ENCODE measurements at regions not wholly inside any gene's neighbourhood (a gene's known extent, or its start where the extent isn't known, plus 50 kb on each side); places are given as distances from the start of the nearest gene placed in this dataset.

GRCh38 chr2:129367107-129367506 lies 612.4 kb upstream of the RAB6C start:
- 53% methylated on average over 4 of the region's 4 CpGs for WGBS (ENCODE audit: insufficient coverage, low coverage, low lambda C conversion rate, missing lambda C conversion rate)
- H3K27ac ChIP-seq: no peak overlapping the region
- H3K27me3 ChIP-seq: no peaks in the 10 kb centered on the region
- no peaks in the 10 kb centered on the region for H3K4me1 ChIP-seq
- no peak overlapping the region for H3K4me3 ChIP-seq
- no peaks in the 10 kb centered on the region for H3K36me3 ChIP-seq
- ATAC-seq: no peak
- no peak for DNase-seq
- H3K9me3 ChIP-seq: no peaks in the 10 kb centered on the region
- TF ChIP-seq, protein P1, sequence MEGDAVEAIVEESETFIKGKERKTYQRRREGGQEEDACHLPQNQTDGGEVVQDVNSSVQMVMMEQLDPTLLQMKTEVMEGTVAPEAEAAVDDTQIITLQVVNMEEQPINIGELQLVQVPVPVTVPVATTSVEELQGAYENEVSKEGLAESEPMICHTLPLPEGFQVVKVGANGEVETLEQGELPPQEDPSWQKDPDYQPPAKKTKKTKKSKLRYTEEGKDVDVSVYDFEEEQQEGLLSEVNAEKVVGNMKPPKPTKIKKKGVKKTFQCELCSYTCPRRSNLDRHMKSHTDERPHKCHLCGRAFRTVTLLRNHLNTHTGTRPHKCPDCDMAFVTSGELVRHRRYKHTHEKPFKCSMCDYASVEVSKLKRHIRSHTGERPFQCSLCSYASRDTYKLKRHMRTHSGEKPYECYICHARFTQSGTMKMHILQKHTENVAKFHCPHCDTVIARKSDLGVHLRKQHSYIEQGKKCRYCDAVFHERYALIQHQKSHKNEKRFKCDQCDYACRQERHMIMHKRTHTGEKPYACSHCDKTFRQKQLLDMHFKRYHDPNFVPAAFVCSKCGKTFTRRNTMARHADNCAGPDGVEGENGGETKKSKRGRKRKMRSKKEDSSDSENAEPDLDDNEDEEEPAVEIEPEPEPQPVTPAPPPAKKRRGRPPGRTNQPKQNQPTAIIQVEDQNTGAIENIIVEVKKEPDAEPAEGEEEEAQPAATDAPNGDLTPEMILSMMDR (IDR thresholded peaks at IDR 0.05): no peak
- no peak for TF ChIP-seq POLR2A (IDR thresholded peaks at IDR 0.05)
- intact Hi-C loops (cut with DNase I): no loop called here

DNA sequence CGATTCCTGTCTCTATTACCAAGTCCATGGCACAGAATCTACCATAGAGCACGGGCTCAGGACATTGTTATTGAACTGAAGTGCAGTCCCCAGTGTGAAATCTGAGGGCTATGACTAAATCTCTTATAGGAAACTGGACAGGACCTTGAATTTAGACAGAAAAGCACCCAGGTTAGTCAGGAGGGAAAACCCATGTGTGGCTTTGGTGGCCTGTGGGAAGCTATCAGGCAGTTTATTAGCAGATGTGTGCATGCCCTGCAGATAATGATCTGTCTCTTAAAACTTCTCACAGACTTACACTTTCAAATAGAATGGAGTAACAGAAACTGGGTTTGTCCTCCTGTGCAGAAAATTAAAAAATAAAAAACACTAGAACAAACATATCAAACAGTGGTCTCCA lies 610.0 kb upstream of the RAB6C start:
- 76% methylated on average over 2 of the region's 2 CpGs for WGBS (ENCODE audit: insufficient coverage, low coverage, low lambda C conversion rate, missing lambda C conversion rate)
- DNase-seq (no peak), ATAC-seq (no peak)
- no peaks in the 10 kb centered on the region for H3K36me3 ChIP-seq
- H3K9me3 ChIP-seq: no peaks in the 10 kb centered on the region
- H3K4me3 ChIP-seq: no peak overlapping the region
- TF ChIP-seq, protein P1 (IDR thresholded peaks at IDR 0.05): no peak
- TF ChIP-seq POLR2A (IDR thresholded peaks at IDR 0.05): no peak
- intact Hi-C loops (cut with DNase I): no loop called here
- H3K27me3 ChIP-seq: no peaks in the 10 kb centered on the region
- H3K4me1 ChIP-seq: no peaks in the 10 kb centered on the region
- no peak overlapping the region for H3K27ac ChIP-seq

- H3K9me3 ChIP-seq: no peaks in the 10 kb centered on the region
- no peaks in the 10 kb centered on the region for H3K36me3 ChIP-seq
- no peak overlapping the region for H3K4me3 ChIP-seq
- WGBS (ENCODE audit: insufficient coverage, low coverage, low lambda C conversion rate, missing lambda C conversion rate): 82% methylated on average over 5 of the region's 7 CpGs
- no peak for ATAC-seq
- no peak for DNase-seq
- no peaks in the 10 kb centered on the region for H3K27me3 ChIP-seq
- no peak overlapping the region for H3K27ac ChIP-seq
- no peaks in the 10 kb centered on the region for H3K4me1 ChIP-seq
- intact Hi-C loops (cut with DNase I): no loop called here
- TF ChIP-seq POLR2A (IDR thresholded peaks at IDR 0.05): no peak
- TF ChIP-seq, protein P1 (IDR thresholded peaks at IDR 0.05): no peak
Measured at GRCh38 chr2:129374452-129374851, 605.0 kb upstream of the RAB6C start.

GRCh38 chr2:129375632-129376425 lies 603.6 kb upstream of the RAB6C start:
- Histone ChIP-seq H3K9me3 (no peaks in the 10 kb centered on the region), H3K4me3 (no peak overlapping the region), H3K4me1 (no peaks in the 10 kb centered on the region), H3K27ac (no peak overlapping the region), H3K27me3 (no peaks in the 10 kb centered on the region), H3K36me3 (no peaks in the 10 kb centered on the region)
- no peak for ATAC-seq
- TF ChIP-seq POLR2A (IDR thresholded peaks at IDR 0.05): no peak
- TF ChIP-seq, protein P1 (IDR thresholded peaks at IDR 0.05): no peak
- no peak for DNase-seq
- intact Hi-C loops (cut with DNase I): no loop called here
- WGBS (ENCODE audit: insufficient coverage, low coverage, low lambda C conversion rate, missing lambda C conversion rate): 56% methylated on average over 8 of the region's 13 CpGs

All from right lobe of liver (tissue), 6 donors.